ENCODE measurements at regions not wholly inside any gene's neighbourhood (a gene's known extent, or its start where the extent isn't known, plus 50 kb on each side); places are given as distances from the start of the nearest gene placed in this dataset.

DNA sequence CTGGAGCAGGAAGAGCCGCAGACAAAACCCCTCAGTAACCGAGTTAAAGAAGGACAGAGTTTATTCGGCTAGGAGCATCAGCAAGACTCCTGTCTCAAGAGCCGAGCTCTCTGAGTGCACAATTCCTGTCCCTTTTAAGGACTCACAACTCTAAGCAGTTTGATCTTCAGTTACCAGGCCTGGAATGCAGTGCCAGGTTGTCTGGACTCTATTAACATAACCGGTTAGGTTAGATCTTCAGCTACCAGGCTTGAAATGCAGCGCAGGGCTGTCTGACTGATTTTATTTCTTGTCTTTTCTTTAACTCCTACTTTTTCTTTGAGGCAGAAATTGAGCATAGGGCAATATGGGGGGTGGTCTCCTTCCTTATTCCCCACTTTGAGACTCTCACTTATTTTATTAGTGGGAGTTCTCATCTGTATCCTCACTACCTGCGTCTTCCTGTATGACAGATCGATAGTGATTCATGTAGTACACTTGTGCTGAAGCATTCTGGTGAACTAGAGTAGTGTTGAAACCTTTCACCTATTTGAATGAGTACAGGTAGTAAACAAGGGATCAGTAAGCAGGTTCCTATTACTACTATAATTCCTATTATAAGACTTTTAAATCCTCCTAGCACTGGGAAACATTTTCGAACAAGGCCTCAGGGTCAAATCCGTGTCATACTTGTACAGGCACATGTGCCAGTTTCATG is 325.0 kb downstream of the CGGBP1 start:
- TF ChIP-seq, protein P1, sequence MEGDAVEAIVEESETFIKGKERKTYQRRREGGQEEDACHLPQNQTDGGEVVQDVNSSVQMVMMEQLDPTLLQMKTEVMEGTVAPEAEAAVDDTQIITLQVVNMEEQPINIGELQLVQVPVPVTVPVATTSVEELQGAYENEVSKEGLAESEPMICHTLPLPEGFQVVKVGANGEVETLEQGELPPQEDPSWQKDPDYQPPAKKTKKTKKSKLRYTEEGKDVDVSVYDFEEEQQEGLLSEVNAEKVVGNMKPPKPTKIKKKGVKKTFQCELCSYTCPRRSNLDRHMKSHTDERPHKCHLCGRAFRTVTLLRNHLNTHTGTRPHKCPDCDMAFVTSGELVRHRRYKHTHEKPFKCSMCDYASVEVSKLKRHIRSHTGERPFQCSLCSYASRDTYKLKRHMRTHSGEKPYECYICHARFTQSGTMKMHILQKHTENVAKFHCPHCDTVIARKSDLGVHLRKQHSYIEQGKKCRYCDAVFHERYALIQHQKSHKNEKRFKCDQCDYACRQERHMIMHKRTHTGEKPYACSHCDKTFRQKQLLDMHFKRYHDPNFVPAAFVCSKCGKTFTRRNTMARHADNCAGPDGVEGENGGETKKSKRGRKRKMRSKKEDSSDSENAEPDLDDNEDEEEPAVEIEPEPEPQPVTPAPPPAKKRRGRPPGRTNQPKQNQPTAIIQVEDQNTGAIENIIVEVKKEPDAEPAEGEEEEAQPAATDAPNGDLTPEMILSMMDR (IDR thresholded peaks at IDR 0.05), result no peak
- TF ChIP-seq POLR2A (IDR thresholded peaks at IDR 0.05), result no peak

All from gastroesophageal sphincter (tissue), 3 donors.